ENCODE measurements at regions not wholly inside any gene's neighbourhood (a gene's known extent, or its start where the extent isn't known, plus 50 kb on each side); places are given as distances from the start of the nearest gene placed in this dataset.

DNA sequence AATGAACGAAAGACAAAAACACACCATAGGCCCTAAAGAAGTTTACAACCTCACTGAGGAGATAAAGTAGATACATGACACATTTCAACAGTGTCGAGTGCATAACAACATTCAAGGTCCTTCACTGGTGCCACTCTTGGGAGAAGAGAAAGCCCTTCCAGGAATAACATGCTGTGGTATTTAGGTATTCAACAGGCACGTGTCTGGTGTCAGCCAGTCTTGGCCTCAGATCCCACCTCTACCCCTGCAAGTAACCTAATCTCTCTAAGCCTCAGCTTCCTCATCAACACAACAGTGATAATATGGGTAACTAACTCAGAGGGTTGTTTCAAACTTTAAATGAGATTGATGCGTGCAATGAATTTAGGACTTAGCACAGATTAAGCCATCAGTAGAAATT lies 235.0 kb upstream of the ZC3H12C start:
- TF ChIP-seq POLR2A (IDR thresholded peaks at IDR 0.05) (no peak), POLR2AphosphoS5 (IDR thresholded peaks at IDR 0.05) (no peak)
- TF ChIP-seq, protein P1, sequence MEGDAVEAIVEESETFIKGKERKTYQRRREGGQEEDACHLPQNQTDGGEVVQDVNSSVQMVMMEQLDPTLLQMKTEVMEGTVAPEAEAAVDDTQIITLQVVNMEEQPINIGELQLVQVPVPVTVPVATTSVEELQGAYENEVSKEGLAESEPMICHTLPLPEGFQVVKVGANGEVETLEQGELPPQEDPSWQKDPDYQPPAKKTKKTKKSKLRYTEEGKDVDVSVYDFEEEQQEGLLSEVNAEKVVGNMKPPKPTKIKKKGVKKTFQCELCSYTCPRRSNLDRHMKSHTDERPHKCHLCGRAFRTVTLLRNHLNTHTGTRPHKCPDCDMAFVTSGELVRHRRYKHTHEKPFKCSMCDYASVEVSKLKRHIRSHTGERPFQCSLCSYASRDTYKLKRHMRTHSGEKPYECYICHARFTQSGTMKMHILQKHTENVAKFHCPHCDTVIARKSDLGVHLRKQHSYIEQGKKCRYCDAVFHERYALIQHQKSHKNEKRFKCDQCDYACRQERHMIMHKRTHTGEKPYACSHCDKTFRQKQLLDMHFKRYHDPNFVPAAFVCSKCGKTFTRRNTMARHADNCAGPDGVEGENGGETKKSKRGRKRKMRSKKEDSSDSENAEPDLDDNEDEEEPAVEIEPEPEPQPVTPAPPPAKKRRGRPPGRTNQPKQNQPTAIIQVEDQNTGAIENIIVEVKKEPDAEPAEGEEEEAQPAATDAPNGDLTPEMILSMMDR (IDR thresholded peaks at IDR 0.05 in 8 of 11, conservative IDR thresholded peaks at IDR 0.05 in 3 of 11) = no peak

All from spleen (tissue), 7 donors.